Activated naive CD8-positive, alpha-beta T cell (primary cell): ENCODE measurements at regions not wholly inside any gene's neighbourhood (a gene's known extent, or its start where the extent isn't known, plus 50 kb on each side); places are given as distances from the start of the nearest gene placed in this dataset.

Experiments
- H3K27ac Mint-ChIP-seq: one replicate; pipeline ENCODE4 v1.8.0; 2021; ENCODE audit warnings: mixed read lengths
- H3K27me3 Mint-ChIP-seq: one replicate; pipeline ENCODE4 v1.8.0; 2021; ENCODE audit warnings: mixed read lengths
- H3K36me3 Mint-ChIP-seq: one replicate; pipeline ENCODE4 v1.8.0; 2021; ENCODE audit warnings: mixed read lengths
- H3K4me1 Mint-ChIP-seq: one replicate; pipeline ENCODE4 v1.8.0; 2021; ENCODE audit warnings: low read depth, mixed read lengths
- H3K4me3 Mint-ChIP-seq: one replicate; pipeline ENCODE4 v1.8.0; 2021; ENCODE audit warnings: mild to moderate bottlenecking, mixed read lengths
- H3K9me3 Mint-ChIP-seq: one replicate; pipeline ENCODE4 v1.8.0; 2021; ENCODE audit warnings: low read depth, mixed read lengths

DNA sequence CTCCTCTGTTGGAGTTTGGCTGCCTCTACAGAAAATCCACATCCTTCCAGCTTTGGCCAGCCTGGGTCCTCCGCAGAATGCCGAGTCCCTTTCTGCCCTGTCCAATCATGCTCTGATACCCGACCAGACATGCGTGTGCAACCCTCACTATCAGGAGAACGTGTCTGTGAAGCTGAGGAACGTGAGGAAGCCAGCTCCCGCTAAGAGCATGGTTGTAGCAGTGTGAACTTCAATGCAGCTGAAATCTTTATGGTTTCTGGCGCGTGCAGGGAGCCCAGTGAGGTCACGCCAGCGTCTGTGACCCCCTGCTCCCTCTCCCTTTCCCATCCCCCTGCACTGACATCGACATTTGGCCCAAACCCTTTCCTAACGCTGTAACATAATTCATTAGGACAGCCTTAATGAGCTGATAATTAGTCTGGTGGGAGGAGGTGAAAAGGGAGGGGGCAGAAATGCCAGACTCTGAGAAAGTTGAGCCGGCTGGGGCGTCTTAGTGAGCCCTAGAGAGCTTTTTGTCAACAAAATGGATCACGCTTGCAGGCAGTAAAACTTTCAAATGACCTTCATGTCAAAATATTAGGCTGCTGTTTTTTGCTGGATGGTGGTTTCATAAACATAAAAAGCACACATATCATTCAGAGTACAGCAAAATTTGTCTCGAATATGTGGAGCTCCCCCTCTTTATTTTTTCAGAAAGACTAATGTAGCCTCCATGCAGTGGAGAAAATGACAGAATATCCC, 423.3 kb downstream of the QKI start:
- peaks cover 3% of the 10 kb centered on the region for H3K27me3 Mint-ChIP-seq
- H3K27ac Mint-ChIP-seq, result no peak overlapping the region
- H3K36me3 Mint-ChIP-seq, result no peaks in the 10 kb centered on the region
- H3K4me3 Mint-ChIP-seq, result no peak overlapping the region
- H3K4me1 Mint-ChIP-seq, result no peaks in the 10 kb centered on the region
- H3K9me3 Mint-ChIP-seq, result peaks cover 12% of the 10 kb centered on the region

DNA sequence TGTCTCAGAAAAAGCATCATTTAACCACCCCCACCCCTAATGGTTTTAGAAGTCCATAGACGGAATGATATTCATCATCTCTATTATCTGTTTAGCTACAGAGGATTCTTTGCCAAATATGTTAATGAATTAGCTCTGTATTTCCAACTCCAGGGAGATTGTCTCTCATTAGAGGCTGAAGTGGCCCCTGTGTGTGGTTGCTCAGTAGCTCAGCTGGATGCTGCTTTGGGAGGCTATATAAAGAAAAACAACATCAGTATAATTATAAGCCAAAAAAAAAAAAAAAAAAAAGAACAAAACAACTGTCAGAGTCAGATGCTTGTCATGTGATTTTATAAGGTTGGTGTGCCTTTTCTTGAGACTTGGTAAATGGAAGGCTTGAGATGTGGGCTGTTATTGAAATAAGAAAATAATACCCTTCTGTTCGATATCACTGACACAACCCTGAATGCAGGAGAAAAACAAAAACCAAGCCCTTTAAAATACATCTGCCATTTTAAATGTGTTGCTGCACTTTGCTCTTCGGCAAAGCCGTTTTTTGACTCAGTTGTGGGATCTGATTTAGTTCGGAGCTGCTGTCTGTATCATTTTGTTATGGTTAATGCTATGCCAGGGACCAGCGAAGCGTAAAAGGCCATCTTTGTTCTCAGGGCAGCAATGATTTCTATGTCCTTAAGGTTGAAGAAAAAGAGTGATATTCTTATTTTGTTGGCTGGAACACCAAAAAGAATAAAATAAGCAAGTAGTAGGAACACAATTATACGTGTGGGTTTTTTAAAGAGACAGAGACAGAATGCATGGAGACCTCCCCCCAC, 422.6 kb downstream of the QKI start:
- H3K27me3 Mint-ChIP-seq, result peaks cover 3% of the 10 kb centered on the region
- H3K4me1 Mint-ChIP-seq, result no peaks in the 10 kb centered on the region
- H3K36me3 Mint-ChIP-seq, result no peaks in the 10 kb centered on the region
- no peak overlapping the region for H3K4me3 Mint-ChIP-seq
- no peak overlapping the region for H3K27ac Mint-ChIP-seq
- peaks cover 9% of the 10 kb centered on the region for H3K9me3 Mint-ChIP-seq

DNA sequence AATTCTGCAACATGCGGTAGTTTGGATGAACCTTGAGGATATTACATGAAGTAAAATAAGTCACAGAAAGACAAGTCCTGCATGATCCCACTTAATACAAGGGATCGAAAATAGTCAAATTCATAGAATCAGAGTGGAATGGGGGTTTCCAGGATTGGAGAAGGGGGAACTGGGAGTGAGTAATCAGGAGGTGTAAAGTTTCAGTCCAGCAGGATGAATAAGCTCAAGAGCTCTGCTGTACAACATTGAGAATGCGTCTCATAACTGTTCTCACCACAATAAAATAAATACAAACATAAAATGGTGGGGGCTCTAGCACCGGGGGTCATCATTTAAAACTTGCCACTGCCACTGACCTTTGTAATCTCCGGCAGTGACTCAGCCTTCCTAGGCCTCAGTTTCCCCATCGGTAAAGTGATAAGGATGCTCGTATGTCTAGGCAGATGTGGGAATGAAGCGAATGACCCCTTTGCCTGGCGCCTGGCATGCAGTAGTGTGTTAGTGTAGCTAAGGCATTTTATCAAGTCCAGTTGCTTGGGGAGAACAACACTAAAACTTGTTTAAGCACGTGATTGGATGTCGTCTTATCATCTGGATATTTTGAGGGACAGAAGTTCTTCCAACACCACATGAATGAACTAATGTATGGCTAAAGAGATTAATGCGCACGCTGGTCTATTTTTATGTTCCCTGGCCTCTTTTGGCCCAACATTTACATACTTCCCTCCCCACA, 421.1 kb downstream of the QKI start:
- Mint-ChIP-seq H3K27ac (no peak overlapping the region), H3K36me3 (no peaks in the 10 kb centered on the region), H3K4me3 (no peak overlapping the region), H3K4me1 (no peaks in the 10 kb centered on the region), H3K27me3 (peaks cover 3% of the 10 kb centered on the region), H3K9me3 (no peaks in the 10 kb centered on the region)

DNA sequence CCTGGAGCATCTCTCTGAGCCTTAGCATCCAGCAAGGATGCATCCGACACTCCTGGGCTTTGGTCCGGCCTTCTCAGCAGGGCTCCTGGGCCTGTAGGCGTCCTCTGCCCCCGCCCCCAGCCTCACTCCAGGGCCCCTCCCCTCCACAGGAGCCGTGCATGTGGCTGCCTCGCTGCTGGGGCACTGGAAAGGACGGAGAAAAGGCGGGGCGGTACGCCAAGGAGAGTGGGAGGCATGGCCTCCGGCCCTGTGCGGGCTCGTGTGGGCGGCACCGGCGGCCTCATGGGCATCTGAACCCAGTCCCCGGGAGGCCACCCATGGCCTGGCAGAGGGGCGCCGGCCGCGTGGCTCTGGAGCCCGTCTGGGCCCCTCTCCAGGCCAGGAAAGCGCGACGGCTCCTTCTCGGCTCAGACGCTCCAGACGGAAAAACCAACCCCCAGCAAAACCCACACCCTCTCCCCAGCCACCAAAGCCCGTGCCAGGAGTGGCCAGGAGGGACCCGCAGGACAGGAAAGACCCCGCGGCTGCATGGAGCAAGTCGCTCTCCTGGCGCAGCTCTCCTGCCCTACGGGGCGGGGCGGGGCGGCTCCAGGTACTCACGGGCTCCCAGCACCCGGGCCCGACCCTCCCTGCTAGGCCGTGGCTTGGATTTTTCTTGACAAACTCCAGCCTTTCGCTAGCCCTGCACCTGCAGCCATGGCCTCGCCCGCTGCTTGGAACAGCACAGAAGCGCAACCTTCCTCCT, 419.9 kb downstream of the QKI start:
- H3K27me3 Mint-ChIP-seq, result peaks cover 3% of the 10 kb centered on the region
- H3K27ac Mint-ChIP-seq, result no peak overlapping the region
- no peak overlapping the region for H3K4me3 Mint-ChIP-seq

DNA sequence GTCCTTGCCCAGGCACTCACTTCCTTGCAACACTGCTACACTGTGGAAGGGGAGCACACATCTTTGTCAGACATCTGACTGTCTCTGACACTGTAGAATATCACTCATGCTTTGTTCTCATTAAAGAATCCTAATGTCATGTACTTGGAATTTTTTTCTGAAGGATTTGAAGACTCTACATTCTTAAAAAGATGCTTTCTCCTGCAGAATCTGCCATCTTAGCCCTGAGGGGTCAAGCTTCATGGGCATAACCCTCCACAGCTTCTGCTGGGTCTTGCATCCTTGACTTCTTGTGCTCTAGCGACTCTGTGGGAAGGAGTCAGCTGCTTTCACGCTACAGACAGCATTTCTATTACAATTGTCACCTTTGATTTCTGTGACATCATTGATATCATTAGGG, 417.2 kb downstream of the QKI start:
- Mint-ChIP-seq H3K36me3 (no peaks in the 10 kb centered on the region), H3K27me3 (peaks cover 6% of the 10 kb centered on the region), H3K4me1 (no peaks in the 10 kb centered on the region), H3K9me3 (no peaks in the 10 kb centered on the region), H3K27ac (no peak overlapping the region), H3K4me3 (no peak overlapping the region)

More for the DNA sequence above, 419.9 kb downstream of the QKI start:
- Mint-ChIP-seq H3K4me1 (no peaks in the 10 kb centered on the region), H3K36me3 (no peaks in the 10 kb centered on the region), H3K9me3 (no peaks in the 10 kb centered on the region)

DNA sequence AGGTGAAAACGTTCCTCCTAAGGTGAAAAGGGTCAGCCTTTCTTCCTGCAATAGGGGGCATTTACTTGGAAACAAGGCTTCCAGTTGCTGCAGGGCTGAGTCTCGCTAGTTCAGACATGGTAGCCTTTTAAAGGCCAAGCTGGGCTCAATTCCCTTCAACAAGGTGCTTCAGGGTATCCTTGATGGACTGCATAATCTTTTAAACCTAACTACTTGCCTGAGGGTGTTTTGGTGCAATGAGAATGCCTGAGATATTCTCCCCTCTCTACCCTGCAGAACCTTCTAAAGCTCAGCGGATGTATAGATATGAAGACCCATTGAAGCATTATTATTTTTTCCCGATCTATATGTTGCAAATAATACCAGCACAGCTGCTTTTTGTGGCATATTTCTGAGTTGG, 416.1 kb downstream of the QKI start:
- peaks cover 11% of the 10 kb centered on the region for H3K27me3 Mint-ChIP-seq
- no peak overlapping the region for H3K4me3 Mint-ChIP-seq
- no peak overlapping the region for H3K27ac Mint-ChIP-seq
- no peaks in the 10 kb centered on the region for H3K36me3 Mint-ChIP-seq
- H3K4me1 Mint-ChIP-seq, result no peaks in the 10 kb centered on the region
- H3K9me3 Mint-ChIP-seq, result no peaks in the 10 kb centered on the region

DNA sequence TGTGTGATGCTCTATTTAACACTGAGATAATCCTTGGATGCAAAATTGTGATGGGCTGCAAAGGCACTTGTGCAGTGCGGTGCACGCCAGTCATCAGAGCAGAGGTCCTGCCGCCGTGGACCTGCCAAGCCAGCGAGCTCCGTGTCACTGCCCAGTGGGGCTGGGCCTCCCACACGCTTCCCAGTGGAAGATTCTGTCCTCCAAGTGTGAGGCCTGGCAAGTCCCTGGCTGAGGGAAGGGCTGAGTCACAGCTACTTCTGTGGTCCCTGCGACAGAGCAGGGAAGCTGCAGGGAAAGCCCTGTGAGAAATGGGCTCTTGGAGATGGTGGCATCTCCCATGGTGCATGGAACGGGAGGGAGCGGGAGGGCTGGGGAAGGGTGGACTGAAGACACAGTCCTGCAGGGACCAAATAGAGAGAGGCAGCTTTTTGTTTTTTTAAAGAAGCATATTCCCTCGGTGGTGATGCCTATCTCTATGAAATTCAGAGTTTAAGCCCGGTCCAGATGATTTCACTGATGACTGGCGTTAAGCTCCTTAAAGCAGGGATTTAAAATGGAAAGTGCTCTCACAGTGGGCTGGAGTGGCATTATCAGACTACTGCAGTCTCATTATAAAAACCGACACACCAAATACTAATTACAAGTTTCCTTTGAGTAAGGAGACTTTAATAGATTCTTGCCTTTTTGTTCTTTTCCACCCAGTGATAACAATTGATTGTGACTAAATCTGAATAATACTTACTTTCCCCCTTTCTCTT, 413.7 kb downstream of the QKI start:
- Mint-ChIP-seq H3K9me3 (no peaks in the 10 kb centered on the region), H3K27ac (no peak overlapping the region), H3K27me3 (peaks cover 7% of the 10 kb centered on the region), H3K4me1 (no peaks in the 10 kb centered on the region), H3K36me3 (no peaks in the 10 kb centered on the region), H3K4me3 (no peak overlapping the region)

DNA sequence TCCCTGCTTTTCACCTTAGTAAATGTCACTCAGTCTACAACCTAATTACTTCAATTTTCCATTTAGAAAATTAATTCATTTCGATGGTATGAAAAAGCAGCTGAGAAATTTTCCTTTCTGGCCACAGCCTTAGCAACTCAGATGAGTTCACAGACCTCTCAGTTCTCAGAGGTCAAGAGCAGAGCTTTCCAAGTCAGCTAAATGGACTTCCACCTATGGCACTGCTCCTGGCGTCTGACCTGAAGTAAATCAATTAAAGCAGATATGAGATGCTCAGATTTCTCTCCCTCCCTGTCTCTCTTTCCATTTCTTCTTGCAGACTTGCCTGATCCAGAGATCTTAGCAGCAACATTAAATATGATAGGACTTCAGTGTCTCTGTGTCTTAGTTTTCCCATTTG, 412.6 kb downstream of the QKI start:
- Mint-ChIP-seq H3K27ac (no peak overlapping the region), H3K9me3 (no peaks in the 10 kb centered on the region), H3K27me3 (peaks cover 7% of the 10 kb centered on the region), H3K4me3 (no peak overlapping the region), H3K36me3 (no peaks in the 10 kb centered on the region), H3K4me1 (no peaks in the 10 kb centered on the region)

DNA sequence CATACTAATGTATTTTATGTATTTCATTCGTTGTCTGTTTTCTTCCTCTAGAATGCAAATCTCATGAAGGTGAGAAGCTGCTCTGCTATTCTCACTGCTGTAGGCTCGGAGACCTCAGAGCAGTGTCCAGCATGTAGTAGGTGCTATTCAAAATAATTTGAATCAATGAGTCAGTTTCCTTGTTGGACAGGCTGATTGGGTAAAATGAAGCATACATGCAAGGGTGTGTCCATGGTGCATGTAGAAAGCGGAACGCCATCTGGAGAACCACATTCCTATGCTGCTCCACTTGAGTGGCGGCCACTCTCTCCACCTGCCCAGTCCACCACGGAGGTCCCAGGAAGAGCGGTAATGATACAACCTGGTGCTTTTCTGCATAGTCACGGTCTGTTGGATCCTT, 412.1 kb downstream of the QKI start:
- no peak overlapping the region for H3K27ac Mint-ChIP-seq
- H3K4me1 Mint-ChIP-seq, result no peaks in the 10 kb centered on the region
- no peaks in the 10 kb centered on the region for H3K9me3 Mint-ChIP-seq
- no peak overlapping the region for H3K4me3 Mint-ChIP-seq
- no peaks in the 10 kb centered on the region for H3K36me3 Mint-ChIP-seq
- peaks cover 7% of the 10 kb centered on the region for H3K27me3 Mint-ChIP-seq

DNA sequence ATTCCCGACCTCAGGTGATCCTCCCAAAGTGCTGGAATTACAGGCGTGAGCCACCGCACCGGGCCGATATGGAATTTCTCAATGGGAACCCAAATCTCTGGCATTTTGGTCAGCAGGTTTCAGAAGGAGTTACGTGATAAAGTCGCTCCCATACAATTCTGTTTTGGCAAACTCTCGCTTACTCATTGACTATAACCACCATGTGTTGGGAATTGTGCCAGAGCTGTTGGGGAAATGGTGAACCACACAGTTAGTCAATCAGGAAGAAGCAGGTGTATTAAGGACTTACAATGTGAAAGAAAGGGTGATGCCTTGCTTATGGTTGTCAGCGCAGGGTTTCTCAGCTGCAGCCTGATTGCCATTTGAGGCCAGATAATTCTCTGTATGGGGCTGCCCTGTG, 410.5 kb downstream of the QKI start:
- Mint-ChIP-seq H3K36me3 (no peaks in the 10 kb centered on the region), H3K4me3 (no peak overlapping the region), H3K4me1 (no peaks in the 10 kb centered on the region), H3K27me3 (peaks cover 7% of the 10 kb centered on the region), H3K9me3 (no peaks in the 10 kb centered on the region), H3K27ac (no peak overlapping the region)

DNA sequence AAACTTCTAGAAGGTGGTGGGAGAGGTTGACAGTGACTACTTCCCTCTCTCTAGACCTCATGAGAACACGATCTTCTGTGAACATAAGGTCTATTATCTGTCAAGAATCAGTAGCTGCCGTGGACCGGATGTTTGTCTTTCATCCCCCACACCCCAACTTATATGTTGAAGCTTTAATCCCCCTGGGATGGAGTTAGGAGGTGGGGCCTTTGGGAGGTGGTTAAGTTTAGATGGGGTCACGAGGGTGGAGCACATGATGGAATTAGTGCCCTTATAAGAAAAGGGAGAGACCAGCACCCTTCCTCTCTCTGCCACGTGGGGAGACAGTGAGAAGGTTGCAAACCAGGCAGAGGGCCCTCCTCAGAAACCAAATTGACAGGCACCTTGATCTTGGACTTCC, 409.1 kb downstream of the QKI start:
- H3K27me3 Mint-ChIP-seq, result peaks cover 6% of the 10 kb centered on the region
- H3K4me1 Mint-ChIP-seq, result no peaks in the 10 kb centered on the region
- H3K36me3 Mint-ChIP-seq, result no peaks in the 10 kb centered on the region
- no peak overlapping the region for H3K4me3 Mint-ChIP-seq
- H3K27ac Mint-ChIP-seq, result no peak overlapping the region
- no peaks in the 10 kb centered on the region for H3K9me3 Mint-ChIP-seq

DNA sequence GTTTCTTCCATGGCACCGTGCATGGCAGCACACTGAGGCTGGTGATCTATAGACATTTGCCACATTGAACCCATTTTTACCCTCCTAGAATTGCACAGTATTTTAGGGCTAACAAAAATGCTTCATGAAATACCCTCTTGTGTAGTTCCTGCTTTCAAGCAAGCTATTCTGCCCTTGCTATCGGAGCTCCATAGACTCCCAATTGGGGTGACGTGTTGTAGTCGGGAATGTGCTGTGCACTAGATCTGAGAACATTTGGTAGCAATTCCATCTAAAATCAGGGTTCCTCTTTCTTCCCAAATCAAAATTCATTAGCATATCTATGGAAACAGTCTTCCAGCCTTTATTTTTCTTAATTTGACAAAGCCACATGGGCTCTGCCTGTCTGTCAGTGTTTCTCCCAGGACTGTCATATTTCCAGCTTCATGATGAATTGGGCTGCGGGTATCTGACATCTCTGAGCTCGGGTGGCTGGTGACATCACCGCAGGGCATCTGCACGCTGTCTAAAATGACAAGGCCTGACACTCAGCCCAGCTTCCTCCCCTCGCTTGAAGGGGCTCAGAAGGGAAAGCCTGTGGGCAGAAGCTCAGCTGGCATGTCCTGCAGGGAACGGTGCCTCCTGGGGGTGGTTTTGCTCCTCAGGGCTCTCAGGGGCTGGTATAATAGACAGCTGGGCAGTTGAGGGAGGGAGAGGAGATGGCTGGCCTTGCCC, 406.4 kb downstream of the QKI start:
- Mint-ChIP-seq H3K4me1 (no peaks in the 10 kb centered on the region), H3K9me3 (no peaks in the 10 kb centered on the region), H3K4me3 (no peak overlapping the region), H3K36me3 (no peaks in the 10 kb centered on the region), H3K27ac (no peak overlapping the region), H3K27me3 (no peaks in the 10 kb centered on the region)

DNA sequence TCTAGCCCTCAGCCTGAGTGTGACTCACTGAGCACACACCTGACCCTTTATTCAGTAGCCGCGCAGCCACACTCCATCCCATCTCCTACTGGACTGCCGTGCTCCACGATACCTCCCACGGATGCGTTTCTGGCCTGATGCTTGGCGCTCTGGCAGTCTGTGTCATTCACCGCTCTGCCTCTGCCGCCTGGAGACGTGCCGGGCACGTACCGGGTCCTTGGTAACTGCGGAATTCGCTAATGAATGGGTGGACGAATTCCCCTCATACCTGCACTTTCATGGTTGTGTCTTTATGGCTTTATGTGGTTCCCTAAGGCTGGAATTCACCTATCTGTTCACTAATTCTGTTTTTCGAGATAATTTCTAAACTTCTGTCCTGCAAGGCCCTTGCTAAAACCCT, 405.7 kb downstream of the QKI start:
- H3K36me3 Mint-ChIP-seq, result no peaks in the 10 kb centered on the region
- no peak overlapping the region for H3K4me3 Mint-ChIP-seq
- H3K27ac Mint-ChIP-seq, result no peak overlapping the region
- H3K9me3 Mint-ChIP-seq, result no peaks in the 10 kb centered on the region
- peaks cover 2% of the 10 kb centered on the region for H3K27me3 Mint-ChIP-seq
- H3K4me1 Mint-ChIP-seq, result no peaks in the 10 kb centered on the region

DNA sequence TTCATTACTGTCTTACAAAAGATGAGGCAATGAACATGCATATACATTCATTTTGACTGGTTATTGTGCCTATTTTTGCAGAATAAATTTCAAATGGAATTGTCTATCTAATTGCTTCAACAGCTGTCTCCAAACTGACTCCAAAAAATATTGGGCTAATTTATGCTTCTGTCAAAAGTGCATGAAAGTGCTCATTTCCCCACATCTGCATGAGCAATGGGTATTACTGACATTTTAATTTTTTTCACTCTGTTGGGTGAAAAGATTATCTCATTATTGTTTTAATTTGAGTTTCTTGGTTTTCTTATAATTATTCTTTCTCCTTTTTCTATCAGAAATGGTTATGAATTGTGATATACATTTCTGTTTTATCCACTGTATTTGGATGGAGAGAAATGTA, 404.2 kb downstream of the QKI start:
- H3K4me3 Mint-ChIP-seq, result no peak overlapping the region
- H3K4me1 Mint-ChIP-seq, result no peaks in the 10 kb centered on the region
- peaks cover 3% of the 10 kb centered on the region for H3K27me3 Mint-ChIP-seq
- H3K9me3 Mint-ChIP-seq, result no peaks in the 10 kb centered on the region
- H3K36me3 Mint-ChIP-seq, result no peaks in the 10 kb centered on the region
- no peak overlapping the region for H3K27ac Mint-ChIP-seq
